Neural crest cell (in vitro differentiated cells): ENCODE measurements at regions not wholly inside any gene's neighbourhood (a gene's known extent, or its start where the extent isn't known, plus 50 kb on each side); places are given as distances from the start of the nearest gene placed in this dataset.
A peak's percentile ranks its signal among the peaks of the same experiment; 100 is the strongest.
"Not testable (repeated sequence)": the region's sequence is repeated elsewhere in the genome, so short reads cannot be mapped to it uniquely, and the experiment has no call there.

ENCODE experiments used
- DNase-seq: peaks from one replicate; pipeline ENCODE4 v3.0.0; 2021; ENCODE audit warnings: low read depth, mixed read lengths, low spot score
- H3K27ac Mint-ChIP-seq: one replicate; pipeline ENCODE4 v1.8.0; 2021; ENCODE audit warnings: mild to moderate bottlenecking, mixed read lengths; ENCODE audit not compliant: unreplicated experiment
- H3K27me3 Mint-ChIP-seq: 2 replicates; pipeline ENCODE4 v1.8.0; 2021; ENCODE audit warnings: low read depth, mild to moderate bottlenecking, mixed read lengths
- H3K36me3 Mint-ChIP-seq: 2 replicates; pipeline ENCODE4 v1.8.0; 2021; ENCODE audit warnings: low read depth, mild to moderate bottlenecking, mixed read lengths
- H3K4me1 Mint-ChIP-seq: 2 replicates; pipeline ENCODE4 v1.8.0; 2021; ENCODE audit warnings: mixed read lengths
- H3K4me3 Mint-ChIP-seq: one replicate; pipeline ENCODE4 v1.8.0; 2021; ENCODE audit warnings: mild to moderate bottlenecking, mixed read lengths
- H3K9me3 Mint-ChIP-seq: 2 replicates; pipeline ENCODE4 v1.8.0; 2021; ENCODE audit warnings: mixed read lengths
- TF ChIP-seq, protein P1 (sequence below): fragments of 200-600 bp; sonication (generic); conservative IDR thresholded peaks from 2 replicates; pipeline ENCODE4 v1.5.0; 2021; ENCODE audit warnings: antibody characterized with exemption, mild to moderate bottlenecking

DNA sequence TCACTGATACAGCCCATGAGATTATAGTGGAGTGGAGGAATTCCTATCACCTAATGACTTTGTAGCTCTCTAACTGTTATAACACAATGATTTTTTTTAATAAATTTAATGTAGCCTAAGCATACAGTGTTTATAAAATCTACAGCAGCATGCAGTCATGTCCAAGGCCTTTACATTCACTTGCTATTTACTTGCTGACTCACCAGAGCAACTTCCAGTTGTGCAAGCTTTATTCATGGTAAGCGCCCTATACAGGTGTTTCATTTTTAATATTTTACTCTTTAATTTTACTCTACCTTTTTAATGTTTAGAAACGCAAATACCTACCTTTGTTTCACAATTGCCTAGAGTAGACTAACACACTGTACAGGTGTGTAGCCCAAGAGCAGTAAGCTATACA, 1652.2 kb downstream of the BRINP3 start:
- no peak overlapping the region for H3K27ac Mint-ChIP-seq
- no peak overlapping the region for H3K4me3 Mint-ChIP-seq
- no peaks in the 10 kb centered on the region for H3K36me3 Mint-ChIP-seq
- TF ChIP-seq, protein P1, sequence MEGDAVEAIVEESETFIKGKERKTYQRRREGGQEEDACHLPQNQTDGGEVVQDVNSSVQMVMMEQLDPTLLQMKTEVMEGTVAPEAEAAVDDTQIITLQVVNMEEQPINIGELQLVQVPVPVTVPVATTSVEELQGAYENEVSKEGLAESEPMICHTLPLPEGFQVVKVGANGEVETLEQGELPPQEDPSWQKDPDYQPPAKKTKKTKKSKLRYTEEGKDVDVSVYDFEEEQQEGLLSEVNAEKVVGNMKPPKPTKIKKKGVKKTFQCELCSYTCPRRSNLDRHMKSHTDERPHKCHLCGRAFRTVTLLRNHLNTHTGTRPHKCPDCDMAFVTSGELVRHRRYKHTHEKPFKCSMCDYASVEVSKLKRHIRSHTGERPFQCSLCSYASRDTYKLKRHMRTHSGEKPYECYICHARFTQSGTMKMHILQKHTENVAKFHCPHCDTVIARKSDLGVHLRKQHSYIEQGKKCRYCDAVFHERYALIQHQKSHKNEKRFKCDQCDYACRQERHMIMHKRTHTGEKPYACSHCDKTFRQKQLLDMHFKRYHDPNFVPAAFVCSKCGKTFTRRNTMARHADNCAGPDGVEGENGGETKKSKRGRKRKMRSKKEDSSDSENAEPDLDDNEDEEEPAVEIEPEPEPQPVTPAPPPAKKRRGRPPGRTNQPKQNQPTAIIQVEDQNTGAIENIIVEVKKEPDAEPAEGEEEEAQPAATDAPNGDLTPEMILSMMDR = no peak
- no peaks in the 10 kb centered on the region for H3K9me3 Mint-ChIP-seq
- H3K4me1 Mint-ChIP-seq = peaks cover 9% of the 10 kb centered on the region
- no peak for DNase-seq
- H3K27me3 Mint-ChIP-seq = no peaks in the 10 kb centered on the region

DNA sequence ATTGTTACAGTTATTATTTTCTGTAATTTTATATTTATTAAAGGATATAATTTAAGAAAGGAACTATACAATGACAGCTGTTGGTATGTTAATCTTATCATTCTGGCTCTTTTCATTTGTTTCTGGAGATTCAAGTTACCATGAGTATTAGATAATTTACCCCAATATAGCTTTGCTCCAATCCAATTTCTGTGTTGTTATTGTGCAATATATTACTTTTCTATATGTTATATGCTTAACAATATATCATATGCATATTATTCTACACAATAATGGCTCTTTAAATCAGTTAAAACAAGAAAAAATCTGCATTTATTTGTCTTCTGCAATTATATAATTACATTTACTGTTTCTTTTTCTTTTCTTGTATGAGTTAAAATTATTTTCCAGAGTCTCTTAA, 1650.9 kb downstream of the BRINP3 start:
- no peaks in the 10 kb centered on the region for H3K9me3 Mint-ChIP-seq
- no peaks in the 10 kb centered on the region for H3K27me3 Mint-ChIP-seq
- no peak for DNase-seq
- peaks cover 9% of the 10 kb centered on the region for H3K4me1 Mint-ChIP-seq
- TF ChIP-seq, protein P1 = no peak
- no peak overlapping the region for H3K4me3 Mint-ChIP-seq
- no peak overlapping the region for H3K27ac Mint-ChIP-seq
- H3K36me3 Mint-ChIP-seq = no peaks in the 10 kb centered on the region

DNA sequence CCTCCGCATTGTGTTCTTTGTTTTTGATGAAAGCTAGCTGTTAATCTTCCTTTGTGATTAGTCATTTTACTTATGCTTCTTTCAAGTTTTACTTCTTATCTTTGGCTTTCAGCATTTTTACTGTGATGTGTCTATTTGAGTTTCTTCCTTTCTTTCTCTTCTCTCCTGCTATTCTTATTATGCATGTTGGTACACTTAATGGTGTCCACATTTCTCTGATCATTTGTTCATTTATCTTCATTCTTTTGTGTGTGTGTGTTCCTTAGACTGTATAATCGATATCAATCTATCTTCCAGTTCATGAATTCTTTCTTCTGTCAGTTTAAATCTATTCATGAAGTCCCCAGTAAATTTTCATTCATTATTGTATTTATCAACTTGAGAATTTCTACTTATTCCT, 1650.3 kb downstream of the BRINP3 start:
- Mint-ChIP-seq H3K4me3 (no peak overlapping the region), H3K9me3 (no peaks in the 10 kb centered on the region), H3K27ac (peak overlapping the region; percentile 7), H3K36me3 (no peaks in the 10 kb centered on the region), H3K4me1 (peaks cover 9% of the 10 kb centered on the region), H3K27me3 (no peaks in the 10 kb centered on the region)
- no peak for DNase-seq
- TF ChIP-seq, protein P1 = no peak

DNA sequence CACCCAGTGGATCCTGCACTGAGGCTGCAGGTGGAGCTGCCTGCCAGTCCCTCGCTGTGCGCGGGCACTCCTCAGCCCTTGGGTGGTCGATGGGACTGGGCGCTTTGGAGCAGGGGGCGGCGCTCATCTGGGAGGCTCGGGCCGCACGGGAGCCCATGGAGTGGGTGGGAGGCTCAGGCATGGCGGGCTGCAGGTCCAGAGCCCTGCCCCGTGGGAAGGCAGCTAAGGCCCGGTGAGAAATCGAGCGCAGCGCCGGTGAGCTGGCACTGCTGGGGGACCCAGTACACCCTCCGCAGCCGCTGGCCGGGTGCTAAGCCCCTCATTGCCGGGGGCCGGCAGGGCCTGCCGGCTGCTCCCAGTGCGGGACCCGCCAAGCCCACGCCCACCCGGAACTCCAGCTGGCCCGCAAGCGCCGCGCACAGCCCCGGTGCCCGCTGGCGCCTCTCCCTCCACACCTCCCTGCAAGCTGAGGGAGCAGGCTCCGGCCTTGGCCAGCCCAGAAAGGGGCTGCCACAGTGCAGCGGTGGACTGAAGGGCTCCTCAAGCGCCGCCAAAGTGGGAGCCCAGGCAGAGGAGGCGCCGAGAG, 1636.5 kb downstream of the BRINP3 start:
- not testable (repeated sequence) for H3K9me3 Mint-ChIP-seq, H3K27ac Mint-ChIP-seq, H3K27me3 Mint-ChIP-seq, H3K36me3 Mint-ChIP-seq, H3K4me3 Mint-ChIP-seq, H3K4me1 Mint-ChIP-seq, DNase-seq

DNA sequence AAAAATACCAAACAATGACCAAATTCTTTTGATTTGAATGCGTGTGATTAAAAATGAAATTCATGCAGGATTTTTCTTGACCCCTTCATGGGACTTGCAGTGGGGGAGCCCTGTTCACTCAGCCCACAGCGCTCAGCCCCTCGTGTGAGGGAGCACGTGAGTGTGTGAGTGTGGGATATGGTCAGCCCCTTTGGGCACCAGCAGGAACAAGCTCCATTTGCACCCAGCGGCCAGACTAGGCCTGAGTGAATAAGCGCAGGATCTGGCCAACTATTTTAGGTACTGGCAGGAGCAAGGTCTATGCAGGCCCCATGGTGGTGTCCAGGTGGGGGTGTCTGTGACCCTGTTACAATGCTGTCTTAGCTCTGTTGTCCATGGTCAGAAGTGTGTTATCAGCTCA, 1631.2 kb downstream of the BRINP3 start:
- no peak overlapping the region for H3K4me3 Mint-ChIP-seq

DNA sequence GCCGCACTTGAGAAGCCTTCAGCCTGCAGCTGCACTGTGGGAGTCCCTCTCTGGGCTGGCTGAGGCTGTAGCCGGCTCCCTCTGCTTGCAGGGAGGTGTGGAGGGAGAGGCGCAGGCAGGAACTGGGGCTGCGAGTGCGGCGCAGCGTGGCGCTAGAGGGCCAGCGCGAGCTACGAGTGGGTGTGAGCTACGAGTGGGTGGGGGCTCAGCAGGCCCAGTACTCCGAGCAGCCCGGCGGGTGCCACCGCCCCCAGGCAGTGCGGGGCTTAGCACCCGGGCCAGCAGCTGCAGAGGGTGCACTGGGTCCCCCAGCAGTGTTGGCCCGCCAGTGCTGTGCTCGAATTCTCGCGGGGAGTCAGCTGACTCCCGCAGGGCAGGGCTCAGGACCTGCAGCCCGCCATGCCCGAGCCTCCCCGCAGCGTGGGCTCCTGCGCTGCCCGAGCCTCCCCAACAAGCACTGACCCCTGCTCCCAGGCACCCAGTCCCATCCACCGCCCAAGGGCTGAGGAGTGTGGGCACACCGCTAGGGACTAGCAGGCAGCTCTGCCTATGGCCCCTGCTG, 1620.1 kb downstream of the BRINP3 start:
- Mint-ChIP-seq H3K36me3 (peaks cover 5% of the 10 kb centered on the region), H3K4me1 (no peaks in the 10 kb centered on the region), H3K9me3 (peaks cover 3% of the 10 kb centered on the region), H3K27me3 (no peaks in the 10 kb centered on the region), H3K4me3 (no peak overlapping the region), H3K27ac (no peak overlapping the region)
- TF ChIP-seq, protein P1 = no peak
- DNase-seq = no peak

More for the DNA sequence above, 1631.2 kb downstream of the BRINP3 start:
- Mint-ChIP-seq H3K27me3 (no peaks in the 10 kb centered on the region), H3K4me1 (no peaks in the 10 kb centered on the region), H3K9me3 (no peaks in the 10 kb centered on the region), H3K27ac (no peak overlapping the region), H3K36me3 (no peaks in the 10 kb centered on the region)
- no peak for DNase-seq
- TF ChIP-seq, protein P1 = no peak
